ENCODE measurements at regions not wholly inside any gene's neighbourhood (a gene's known extent, or its start where the extent isn't known, plus 50 kb on each side); places are given as distances from the start of the nearest gene placed in this dataset.

DNA sequence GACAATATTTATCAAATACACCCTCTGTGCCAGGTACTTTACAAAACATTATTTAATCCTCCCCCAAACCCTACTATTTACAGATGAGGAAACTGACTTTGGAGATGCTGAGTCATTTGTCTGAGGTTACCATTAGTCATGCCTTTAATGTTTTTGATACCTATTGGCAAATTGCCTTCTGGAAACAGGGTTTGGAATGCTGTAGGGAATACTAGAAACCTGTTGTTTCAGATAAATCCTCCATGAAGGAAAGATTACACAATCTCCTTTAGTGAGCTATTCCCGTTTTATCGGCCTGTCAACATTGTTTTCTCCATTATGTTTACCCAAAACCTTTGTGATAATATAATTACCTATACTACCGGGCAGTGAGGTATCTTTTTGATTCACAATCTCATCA lies 93.6 kb upstream of the ADGRF1 start (continued):
- TF ChIP-seq ASH2L (IDR thresholded peaks at IDR 0.05; ENCODE audit: insufficient read length, low read depth, low read length) (peak; percentile 45), ZNF331 (CRISPR knock-in tag; IDR thresholded peaks at IDR 0.05) (peak; percentile 36; the same call in 1 of the 2 replicates), DNMT1 (CRISPR knock-in tag; IDR thresholded peaks at IDR 0.05) (no peak), GATAD2A (CRISPR knock-in tag; IDR thresholded peaks at IDR 0.05) (peak; percentile 99), ZBTB8A (CRISPR knock-in tag; IDR thresholded peaks at IDR 0.05; ENCODE audit: borderline replicate concordance, low read depth) (no peak), TEAD2 (CRISPR knock-in tag; IDR thresholded peaks at IDR 0.05) (no peak), KMT2B (CRISPR knock-in tag; IDR thresholded peaks at IDR 0.05) (peak; percentile 59), EP300 (IDR thresholded peaks at IDR 0.05; ENCODE audit: low read depth in 2 of 2, low read length in 2 of 2) (peak in 1 of 2 experiments; percentile 96; a peak in 2 of 4 replicates), EP300 (CRISPR knock-in tag; IDR thresholded peaks at IDR 0.05; ENCODE audit: borderline replicate concordance) (peak; percentile 87), RXRB (CRISPR knock-in tag; IDR thresholded peaks at IDR 0.05; ENCODE audit: borderline replicate concordance) (peak; percentile 75; the same call in 1 of the 2 replicates), HDAC2 (CRISPR knock-in tag; IDR thresholded peaks at IDR 0.05) (peak; percentile 78; the same call in 1 of the 2 replicates), SRF (IDR thresholded peaks at IDR 0.05; ENCODE audit: low read depth, low read length) (no peak), ZNF615 (CRISPR knock-in tag; IDR thresholded peaks at IDR 0.05; ENCODE audit: borderline replicate concordance) (no peak), SIN3A (IDR thresholded peaks at IDR 0.05; ENCODE audit: borderline replicate concordance, low read depth, low read length) (no peak), TCF7 (IDR thresholded peaks at IDR 0.05; ENCODE audit: low read depth) (peak; percentile 78), ZNF660 (CRISPR knock-in tag; IDR thresholded peaks at IDR 0.05; ENCODE audit: borderline replicate concordance, low read depth) (no peak), ZNF616 (CRISPR knock-in tag; IDR thresholded peaks at IDR 0.05; ENCODE audit: low read depth) (no peak), NRL (CRISPR knock-in tag; IDR thresholded peaks at IDR 0.05; ENCODE audit: borderline replicate concordance) (no peak), TEAD3 (CRISPR knock-in tag; optimal IDR thresholded peaks at IDR 0.05; ENCODE audit: borderline replicate concordance) (peak; percentile 78), ZNF552 (CRISPR knock-in tag; IDR thresholded peaks at IDR 0.05; ENCODE audit: borderline replicate concordance) (no peak), ZFX (CRISPR knock-in tag; IDR thresholded peaks at IDR 0.05; ENCODE audit: low read depth) (no peak), RFXANK (CRISPR knock-in tag; IDR thresholded peaks at IDR 0.05) (no peak), ZFYVE20 (CRISPR knock-in tag; IDR thresholded peaks at IDR 0.05; ENCODE audit: borderline replicate concordance, low read depth) (no peak), GABPB1 (CRISPR knock-in tag; IDR thresholded peaks at IDR 0.05) (0 out of 2 replicates have a peak, but pooled peaks have one; percentile 11), CEBPB (IDR thresholded peaks at IDR 0.05; ENCODE audit: borderline replicate concordance, low read depth, low read length) (peak; percentile 94), FOXA1 (IDR thresholded peaks at IDR 0.05) (no peak), FOXA1 (CRISPR knock-in tag; IDR thresholded peaks at IDR 0.05) (peak; percentile 73)
- TF ChIP-seq, protein P1, sequence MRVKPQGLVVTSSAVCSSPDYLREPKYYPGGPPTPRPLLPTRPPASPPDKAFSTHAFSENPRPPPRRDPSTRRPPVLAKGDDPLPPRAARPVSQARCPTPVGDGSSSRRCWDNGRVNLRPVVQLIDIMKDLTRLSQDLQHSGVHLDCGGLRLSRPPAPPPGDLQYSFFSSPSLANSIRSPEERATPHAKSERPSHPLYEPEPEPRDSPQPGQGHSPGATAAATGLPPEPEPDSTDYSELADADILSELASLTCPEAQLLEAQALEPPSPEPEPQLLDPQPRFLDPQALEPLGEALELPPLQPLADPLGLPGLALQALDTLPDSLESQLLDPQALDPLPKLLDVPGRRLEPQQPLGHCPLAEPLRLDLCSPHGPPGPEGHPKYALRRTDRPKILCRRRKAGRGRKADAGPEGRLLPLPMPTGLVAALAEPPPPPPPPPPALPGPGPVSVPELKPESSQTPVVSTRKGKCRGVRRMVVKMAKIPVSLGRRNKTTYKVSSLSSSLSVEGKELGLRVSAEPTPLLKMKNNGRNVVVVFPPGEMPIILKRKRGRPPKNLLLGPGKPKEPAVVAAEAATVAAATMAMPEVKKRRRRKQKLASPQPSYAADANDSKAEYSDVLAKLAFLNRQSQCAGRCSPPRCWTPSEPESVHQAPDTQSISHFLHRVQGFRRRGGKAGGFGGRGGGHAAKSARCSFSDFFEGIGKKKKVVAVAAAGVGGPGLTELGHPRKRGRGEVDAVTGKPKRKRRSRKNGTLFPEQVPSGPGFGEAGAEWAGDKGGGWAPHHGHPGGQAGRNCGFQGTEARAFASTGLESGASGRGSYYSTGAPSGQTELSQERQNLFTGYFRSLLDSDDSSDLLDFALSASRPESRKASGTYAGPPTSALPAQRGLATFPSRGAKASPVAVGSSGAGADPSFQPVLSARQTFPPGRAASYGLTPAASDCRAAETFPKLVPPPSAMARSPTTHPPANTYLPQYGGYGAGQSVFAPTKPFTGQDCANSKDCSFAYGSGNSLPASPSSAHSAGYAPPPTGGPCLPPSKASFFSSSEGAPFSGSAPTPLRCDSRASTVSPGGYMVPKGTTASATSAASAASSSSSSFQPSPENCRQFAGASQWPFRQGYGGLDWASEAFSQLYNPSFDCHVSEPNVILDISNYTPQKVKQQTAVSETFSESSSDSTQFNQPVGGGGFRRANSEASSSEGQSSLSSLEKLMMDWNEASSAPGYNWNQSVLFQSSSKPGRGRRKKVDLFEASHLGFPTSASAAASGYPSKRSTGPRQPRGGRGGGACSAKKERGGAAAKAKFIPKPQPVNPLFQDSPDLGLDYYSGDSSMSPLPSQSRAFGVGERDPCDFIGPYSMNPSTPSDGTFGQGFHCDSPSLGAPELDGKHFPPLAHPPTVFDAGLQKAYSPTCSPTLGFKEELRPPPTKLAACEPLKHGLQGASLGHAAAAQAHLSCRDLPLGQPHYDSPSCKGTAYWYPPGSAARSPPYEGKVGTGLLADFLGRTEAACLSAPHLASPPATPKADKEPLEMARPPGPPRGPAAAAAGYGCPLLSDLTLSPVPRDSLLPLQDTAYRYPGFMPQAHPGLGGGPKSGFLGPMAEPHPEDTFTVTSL (CRISPR knock-in tag; IDR thresholded peaks at IDR 0.05; ENCODE audit: borderline replicate concordance), result peak; percentile 69; the same call in 1 of the 2 replicates
- TF ChIP-seq, protein P2, sequence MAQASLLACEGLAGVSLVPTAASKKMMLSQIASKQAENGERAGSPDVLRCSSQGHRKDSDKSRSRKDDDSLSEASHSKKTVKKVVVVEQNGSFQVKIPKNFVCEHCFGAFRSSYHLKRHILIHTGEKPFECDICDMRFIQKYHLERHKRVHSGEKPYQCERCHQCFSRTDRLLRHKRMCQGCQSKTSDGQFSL (CRISPR knock-in tag; IDR thresholded peaks at IDR 0.05), result no peak
